ENCODE measurements at regions not wholly inside any gene's neighbourhood (a gene's known extent, or its start where the extent isn't known, plus 50 kb on each side); places are given as distances from the start of the nearest gene placed in this dataset. TPM values are rescaled to one million over a fixed set of nuclear protein-coding genes. Genes with fewer than 3 reads are reported as not detected.

Small RNA genes lying in the stretch of these regions (small RNA-seq; reads per million reads assigned to genes)
- gene RNU7-120P (ENCODE audit: low read depth), result not detected
